GM19397 (cell line): ENCODE measurements at regions not wholly inside any gene's neighbourhood (a gene's known extent, or its start where the extent isn't known, plus 50 kb on each side); places are given as distances from the start of the nearest gene placed in this dataset.
"Not testable (repeated sequence)": the region's sequence is repeated elsewhere in the genome, so short reads cannot be mapped to it uniquely, and the experiment has no call there.

Source experiments
- ATAC-seq: cut with Tn5 transposase; IDR thresholded peaks from one replicate; pipeline ENCODE4 v1.9.1; 2021; ENCODE audit warnings: mild to moderate bottlenecking, moderate library complexity; ENCODE audit not compliant: unreplicated experiment

DNA sequence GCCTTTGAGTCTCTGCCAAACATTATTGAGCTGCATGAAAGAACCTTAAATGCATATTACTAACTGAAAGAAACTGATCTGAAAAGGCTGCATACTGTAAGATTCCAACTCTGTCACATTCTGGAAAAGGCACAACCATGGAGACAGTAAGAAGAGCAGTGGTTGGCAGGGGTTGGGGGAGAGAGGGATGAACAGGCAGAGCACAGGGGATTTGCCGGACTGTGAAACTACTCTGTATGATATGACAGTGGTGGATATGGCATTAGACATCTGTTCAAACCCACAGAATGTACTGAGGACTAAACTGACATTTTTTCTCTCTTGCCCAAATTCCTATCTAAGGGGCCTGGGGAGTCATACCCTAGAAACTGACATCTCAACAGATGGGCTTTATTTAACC is 138.4 kb downstream of the KCNJ12 start:
- not testable (repeated sequence) for ATAC-seq

DNA sequence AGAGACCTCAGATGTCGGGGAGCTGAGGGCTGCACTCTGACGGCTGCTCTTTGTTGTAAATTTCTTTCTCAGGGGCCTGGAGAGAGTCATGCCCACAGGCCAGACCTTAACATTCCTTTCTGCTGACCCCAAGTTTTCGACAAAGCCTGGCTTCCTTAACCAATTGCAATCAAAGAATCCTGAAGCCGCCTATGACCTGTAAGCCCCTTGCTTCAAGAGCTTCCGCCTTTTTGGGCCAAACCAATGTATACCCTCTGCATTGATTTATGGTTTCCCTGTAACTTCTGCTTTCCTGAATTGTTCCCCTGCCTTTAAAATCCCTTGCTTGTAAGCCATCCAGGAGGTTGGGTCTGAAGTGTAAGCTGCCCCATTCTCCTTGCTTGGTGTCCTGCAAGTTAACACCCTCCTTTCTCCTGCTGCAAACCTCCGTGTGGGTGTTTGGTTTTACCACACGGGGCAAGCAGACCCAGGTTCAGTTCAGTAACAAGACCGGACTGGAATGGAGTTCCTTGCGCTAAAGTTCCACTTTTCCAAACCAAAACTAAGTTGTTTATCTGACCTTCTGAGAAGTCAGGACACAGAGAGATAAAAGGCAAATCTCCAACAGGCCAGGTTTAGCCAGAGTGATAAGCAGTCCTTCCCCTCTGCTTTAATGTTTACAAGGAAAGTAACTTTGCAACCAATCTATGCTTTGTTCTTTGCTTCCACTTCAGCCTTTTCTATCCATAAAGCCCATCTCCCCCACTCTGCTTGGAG is 141.6 kb downstream of the KCNJ12 start:
- no peak for ATAC-seq

DNA sequence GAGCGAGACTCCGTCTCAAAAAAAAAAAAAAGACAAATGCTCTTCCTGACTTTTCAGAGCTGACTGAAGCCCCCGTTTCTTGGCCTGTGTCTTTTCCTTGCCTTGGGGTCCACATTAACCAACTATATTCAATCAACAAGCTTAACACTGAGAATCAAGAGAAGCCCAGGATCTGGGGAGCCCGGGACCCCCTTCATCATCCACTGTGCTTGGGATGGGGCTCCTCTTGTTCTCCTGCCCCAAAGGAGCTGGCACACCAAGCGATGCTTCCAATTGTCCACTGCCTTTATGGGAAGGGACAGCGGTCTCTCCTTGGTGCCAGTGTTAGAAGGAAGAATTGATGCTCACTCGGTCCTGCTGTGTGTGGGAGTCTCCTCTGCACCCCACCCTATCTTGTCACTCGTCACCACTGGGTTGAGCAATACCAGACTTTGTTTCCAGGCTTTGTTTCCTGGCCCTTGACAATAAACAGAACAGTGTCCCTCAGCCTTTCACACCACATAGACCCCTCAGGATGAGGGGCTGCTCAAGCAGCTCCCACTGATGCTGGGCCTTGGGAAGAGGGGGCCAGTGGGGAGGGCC is 146.7 kb downstream of the KCNJ12 start:
- no peak for ATAC-seq

DNA sequence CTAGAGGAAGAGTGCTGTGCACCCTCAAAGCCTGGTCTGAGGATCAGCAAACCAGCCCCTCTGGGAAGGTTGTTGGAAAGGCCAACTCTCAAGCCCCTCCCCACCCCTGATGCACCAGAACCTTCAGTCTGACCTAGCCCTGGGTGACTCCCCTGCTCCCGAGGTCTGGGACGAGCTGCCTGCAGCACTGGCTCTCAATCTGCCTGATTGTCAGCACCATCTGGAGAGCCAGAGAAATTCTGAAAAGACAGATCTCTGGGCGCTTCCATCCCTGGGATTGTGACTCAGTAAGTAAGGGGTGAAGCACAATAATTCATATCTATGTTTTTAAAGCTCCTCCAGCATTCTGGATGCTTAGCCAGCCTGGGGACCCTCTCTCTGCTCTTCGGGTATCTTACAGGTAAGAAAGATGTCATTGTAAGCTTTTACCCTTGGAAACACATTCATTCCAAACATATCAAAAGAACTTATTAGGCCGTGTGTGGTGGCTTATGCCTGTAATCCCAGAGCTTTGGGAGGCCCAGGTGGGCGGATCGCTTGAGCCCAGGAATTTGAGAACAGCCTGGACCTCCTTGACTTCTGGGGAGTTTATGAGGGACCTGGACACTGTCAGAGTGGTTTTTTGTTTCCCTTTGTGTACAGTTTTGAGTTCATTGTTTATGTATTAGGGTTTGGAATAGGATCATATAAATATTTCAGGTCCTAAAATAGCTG is 147.5 kb downstream of the KCNJ12 start:
- ATAC-seq, result no peak

DNA sequence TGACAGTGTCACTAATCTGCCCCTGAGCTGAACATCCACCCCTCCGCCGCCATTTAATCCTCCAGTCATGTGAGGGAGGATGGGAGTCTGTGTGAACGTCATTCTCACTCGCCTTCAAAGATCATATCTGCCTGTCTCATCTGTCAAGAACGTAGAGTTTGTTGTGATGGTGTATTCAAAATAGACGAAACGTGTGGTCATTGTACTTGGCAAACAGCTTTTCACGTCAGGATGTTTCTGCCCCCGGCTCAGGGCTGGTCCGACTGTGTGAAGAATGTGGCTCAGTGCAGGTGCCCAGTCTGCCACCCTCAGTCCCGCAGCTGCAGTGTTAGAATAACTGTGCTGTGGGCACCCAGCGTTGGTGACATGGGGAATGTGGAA is 148.0 kb downstream of the KCNJ12 start:
- ATAC-seq, result no peak

DNA sequence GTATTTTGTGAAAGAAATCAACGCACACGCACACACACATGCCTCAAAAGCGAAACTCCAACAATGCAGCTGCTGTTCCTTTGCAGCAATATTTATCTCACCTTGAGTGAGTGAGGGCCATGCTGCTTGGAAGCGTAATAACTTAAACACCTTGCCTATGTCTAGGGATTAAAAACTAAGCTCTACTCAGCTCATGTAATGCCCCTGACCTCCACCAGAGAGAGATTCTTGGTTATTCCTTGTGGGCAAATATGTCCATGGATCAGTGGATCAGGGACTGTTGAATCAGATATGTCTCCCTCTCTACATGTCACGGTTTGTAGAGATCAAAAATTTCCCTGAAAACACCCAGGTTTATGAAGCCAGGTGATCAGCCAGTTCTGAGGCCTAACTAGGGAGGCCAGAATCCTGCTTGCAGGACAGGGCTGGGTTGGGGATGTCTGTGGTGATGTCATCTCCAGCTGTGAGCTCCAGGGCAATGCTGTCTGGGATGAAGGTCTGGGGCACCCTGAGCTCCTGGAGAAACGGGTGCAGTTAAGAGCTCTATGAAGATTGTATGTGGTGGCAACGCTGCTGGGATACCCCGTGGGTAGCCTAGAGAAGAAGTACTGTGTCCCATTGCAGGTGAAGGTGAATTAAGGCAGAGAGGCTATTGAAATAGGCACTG is 149.4 kb downstream of the KCNJ12 start:
- no peak for ATAC-seq

DNA sequence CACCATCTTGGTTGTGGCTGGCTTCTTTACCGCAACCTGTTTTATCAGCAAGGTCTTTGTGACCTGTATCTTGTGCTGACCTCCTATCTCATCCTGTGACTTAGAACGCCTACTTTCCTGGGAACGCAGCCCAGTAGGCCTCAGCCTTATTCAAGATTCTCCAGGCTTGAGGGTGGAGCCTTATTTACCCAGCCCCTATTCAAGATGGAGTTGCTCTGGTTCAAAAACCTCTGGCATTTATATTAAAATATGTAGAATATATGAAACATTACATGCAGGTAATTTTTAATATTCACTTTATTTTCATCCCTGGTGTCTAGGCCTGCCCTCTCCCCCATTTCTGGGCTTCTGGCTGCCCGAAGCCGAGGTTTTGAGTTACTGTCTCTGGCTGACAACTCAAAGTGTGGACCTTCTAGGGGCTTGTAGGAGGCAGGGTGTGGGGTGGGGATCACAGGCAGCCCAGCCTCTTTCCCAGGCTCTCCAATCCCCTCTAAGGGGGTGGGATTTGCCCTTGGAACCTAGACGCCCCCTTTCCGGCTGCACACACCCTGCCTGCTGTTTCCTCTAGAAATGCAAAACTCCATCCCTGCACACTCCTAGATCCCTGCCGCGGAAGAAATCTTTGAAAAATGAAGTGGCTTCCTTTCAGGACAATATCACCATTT is 152.0 kb downstream of the KCNJ12 start:
- ATAC-seq, result no peak

DNA sequence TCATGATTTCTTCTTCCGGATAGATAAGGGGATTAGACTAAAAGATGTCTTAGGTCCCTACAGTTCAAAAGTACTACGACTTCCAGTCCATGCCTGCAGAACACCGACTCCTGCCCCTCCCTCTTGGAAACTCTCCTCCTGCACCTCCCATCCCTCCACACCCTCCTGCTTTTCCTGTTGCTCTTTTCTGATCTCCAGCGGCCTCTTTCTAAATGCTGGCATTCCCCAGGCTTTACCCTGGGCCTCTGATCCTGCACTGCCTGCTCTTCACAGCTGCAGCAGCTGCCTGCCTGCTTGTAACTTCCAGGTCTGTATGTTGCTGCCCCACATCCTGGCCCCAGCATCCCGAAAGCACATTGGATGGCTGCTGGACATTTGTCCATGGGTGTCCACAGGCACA is 154.2 kb downstream of the KCNJ12 start:
- ATAC-seq, result no peak

DNA sequence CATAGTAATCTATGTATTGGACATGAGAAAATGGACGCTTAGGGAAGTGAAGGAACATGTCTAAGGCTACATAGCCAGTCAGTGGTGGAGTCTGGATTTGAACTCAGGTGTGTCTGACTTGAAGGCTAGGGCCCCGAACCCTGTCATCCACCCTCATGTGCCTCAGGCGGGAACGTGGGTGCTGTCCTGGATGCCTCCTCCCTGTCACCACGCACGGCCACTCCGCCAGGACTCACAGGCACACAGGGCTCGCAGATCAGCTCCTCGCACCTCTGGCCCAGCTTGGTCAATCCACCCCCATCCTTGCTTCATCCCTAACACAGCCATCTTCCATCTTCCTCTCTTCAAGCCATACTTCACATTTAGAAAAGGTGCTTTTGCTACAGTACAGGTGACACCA is 154.7 kb downstream of the KCNJ12 start:
- no peak for ATAC-seq

DNA sequence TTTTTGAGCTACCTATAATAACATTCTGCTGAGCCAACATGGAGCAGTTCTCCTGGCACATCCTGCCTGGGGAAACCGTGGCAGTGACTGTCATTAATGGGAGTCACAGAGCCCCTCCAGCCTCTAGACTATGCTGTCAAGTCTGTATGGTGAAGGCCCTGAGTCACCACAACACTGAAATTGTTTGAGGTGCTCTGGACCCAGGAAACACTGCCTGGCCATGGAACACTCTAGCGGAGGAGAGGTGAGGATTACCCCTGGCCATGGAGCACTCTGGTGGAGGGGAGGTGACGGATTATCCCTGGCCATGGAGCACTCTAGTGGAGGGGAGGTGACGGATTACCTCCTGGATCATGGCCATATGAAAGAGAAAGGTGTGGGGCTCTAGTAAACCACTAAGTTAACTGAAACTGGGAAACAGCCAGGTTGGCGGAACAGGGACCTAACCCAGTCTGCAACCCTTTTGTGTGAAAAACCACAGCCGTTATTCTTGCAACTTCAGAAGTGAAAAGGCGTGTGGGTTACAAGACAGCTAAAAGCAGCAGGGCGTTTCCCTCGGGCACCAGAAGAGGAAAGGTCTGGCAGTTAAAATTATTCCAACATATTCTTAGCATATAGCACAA is 156.7 kb downstream of the KCNJ12 start:
- ATAC-seq, result no peak

DNA sequence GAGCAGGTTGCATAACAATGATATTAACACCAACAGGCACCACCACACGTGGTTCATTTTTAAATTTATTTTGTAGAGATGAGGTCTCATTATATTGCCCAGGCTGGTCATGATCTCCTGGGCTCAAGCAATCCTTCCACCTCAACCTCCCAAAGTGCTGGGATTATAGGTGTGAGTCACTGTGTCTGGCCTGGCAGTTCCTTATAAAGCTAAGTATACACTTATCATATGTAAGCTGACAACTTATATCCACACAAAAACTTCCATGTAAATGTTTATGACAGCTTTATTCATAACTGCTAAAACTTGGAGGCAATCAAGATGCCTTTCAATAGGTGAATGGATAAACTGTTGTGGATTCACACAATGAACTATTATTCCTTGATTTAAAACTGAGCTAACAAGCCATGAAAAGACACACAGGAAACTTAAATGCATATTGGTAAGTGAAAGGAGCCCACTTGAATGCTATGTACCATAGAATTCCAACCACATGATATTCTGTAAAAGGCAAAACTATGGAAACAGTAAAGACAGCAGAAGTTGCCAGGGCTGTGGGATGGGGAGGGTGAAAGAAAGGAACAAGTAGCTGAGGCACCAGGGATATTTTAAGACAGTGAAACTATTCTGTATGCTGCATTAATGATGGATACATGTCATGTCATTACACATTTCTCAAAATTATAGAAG is 156.5 kb upstream of the KCNJ18 start:
- ATAC-seq, result no peak

DNA sequence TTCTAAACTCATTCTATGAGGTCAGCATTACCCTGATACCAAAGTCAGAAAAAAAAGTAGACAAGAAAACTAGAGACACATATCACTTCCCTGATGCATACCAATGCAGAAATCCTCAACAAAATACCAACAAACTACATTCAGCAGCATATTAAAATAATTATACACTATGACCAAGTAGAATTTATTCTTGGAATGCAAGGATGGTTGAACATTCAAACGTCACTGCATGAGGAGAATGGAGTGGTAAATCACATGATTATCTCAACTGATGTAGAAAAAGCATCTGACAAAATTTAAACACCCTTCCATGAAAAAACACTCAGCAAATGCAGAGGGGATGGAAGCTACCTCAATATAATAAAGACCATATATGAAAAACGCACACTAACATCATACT is 155.0 kb upstream of the KCNJ18 start:
- ATAC-seq, result no peak

DNA sequence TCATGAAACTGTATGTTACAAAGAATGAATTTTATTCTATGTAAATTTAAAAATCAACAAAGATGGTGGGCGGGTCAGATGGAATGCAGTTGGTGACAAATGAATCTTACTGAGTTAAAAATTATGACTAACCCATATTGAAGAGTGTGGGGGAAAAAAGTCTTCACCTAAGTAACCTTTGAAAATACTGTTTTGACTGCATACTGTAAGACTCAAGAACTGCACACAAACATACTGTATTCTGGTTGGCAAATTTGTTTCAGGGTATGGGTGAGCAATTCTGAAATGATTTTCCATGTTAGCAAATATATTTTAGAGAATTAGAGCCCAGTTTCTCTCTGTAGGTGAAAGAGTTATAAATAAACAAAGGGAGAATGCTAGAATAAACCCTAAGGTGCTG is 153.7 kb upstream of the KCNJ18 start:
- ATAC-seq, result no peak

DNA sequence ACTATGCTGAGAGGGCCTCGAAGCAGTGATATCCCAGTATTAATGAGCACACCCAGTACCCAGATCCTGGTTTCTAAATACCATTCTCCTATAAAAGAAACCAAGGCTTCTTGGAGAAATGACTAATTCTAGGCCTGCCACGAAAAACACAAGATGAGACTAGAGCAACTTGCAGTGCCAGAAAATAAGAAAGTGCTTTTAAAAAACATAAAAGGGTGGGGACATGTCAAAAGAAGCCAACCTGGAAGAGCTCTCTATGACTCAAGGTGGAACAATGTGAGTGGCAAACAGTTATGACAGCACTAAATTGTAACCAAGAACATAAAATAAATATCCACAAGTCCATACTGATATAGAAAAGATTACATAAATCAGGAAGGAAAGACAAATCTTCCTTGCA is 153.2 kb upstream of the KCNJ18 start:
- ATAC-seq, result no peak

DNA sequence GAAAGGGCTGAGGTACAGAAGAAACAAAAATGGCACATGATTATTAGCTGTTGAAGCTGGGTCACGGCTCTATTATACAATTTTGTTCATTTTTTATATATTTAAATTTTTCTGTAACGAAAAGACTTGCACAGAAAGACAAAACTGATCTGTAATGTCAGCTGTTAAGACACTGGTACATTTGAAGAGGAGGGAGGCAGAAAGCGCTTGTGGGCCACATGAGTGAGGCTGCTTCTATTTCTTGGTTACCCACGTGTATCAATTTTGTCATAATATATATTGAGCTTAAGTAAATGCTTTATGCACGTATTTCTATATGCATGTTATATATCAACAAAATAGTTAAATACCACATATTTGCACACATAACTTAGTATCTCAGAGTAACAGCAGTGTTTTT is 151.8 kb upstream of the KCNJ18 start:
- no peak for ATAC-seq

DNA sequence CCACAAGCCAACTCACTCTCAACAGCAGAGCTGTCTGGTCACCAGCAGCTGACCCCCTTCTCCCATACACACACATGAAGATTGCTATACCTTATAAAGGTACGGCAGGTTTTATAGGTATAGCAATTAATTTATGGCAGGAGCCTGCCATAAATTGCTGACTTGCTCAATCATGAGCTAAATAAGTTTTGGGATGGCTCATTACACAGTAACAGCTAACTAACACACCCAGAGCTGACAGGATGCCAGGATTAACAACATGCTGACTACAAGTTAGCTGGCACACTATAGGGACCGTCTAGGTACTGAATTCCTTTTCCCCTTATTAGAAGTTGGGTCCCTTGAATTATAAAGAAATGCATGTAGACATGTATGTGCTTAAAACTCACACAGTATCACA is 150.3 kb upstream of the KCNJ18 start:
- ATAC-seq, result no peak

DNA sequence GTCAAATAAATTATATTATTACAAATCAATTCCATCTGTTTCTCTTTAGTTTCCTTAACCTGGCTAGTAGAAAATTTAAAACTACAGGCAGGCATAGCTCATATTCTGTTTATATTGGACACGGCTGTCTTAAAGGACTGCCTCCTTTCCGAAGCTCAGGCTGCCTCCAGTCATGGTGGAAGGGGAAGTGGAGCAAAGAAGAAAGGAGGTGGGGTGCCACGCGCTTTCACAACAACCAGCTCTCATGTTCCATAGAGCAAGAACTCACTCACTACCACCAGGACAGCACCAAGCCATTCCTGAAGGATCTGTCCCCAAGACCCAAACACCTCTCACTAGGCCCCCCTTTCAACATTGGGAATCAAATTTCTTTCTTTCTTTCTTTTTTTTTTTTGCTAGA is 149.3 kb upstream of the KCNJ18 start:
- ATAC-seq, result no peak

DNA sequence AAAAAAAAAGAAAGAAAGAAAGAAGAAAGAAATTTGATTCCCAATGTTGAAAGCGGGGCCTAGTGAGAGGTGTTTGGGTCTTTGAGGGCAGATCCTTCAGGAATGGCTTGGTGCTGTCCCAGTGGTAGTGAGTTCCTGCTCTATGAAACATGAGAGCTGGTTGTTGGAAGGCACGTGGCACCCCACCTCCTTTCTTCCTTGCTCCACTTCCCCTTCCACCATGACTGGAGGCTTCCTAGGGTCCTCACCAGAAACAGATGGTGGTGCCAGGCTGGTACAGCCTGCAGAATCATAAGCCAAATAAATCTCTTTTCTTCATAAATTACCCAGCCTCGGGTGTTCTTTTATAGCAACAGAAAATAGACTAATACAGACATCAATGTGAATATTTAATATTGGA is 147.3 kb upstream of the KCNJ18 start:
- ATAC-seq, result no peak

DNA sequence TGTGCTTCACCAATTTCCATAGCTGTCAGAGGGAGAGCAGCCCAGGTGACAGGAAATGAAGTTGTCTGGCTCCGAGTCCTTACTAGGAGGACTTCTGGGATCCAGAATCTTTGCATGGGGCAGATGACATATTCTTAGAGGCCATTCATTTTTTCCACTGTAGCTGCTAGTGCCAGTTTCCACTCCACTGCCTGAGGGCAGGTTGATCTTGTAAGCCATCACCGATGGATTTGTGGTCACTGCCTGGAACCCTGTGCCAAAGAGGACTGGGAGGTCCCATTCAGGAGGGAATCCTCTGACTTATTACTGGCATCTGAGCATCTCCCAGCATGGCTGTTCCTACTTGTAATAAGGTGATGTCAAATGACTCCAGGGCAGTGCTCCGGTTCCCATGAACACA is 144.1 kb upstream of the KCNJ18 start:
- no peak for ATAC-seq

DNA sequence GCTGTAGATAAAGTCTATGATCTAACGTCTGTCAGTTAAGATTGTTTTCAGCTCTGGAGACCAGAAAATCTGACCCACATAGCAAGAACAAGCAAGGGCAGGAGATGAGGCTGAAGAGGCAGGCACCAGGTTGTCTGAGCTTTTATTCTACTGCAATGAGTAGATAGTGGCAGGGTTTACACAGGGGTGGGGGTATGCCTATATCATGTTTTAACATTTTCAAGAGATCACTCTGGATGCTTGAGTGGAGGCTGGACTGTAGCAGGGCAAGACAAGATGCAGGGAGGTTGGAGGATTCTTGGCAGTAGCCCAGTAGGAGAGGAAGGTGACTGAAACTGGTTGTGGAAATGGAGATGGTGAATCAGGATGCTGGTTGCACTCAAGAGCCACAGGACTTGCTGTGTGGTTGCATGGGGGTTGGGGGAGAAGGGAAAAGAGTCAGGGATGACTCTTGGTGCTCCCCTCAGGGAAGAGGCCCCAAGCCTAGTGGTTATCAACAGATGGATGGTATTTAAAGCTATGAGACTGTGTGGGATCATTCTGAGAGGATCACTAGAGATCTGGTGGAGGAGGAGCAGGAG is 143.1 kb upstream of the KCNJ18 start:
- no peak for ATAC-seq
